Liver (tissue), 8 donors: ENCODE measurements at regions not wholly inside any gene's neighbourhood (a gene's known extent, or its start where the extent isn't known, plus 50 kb on each side); places are given as distances from the start of the nearest gene placed in this dataset.

Source experiments
- DNase-seq: peaks from one replicate; pipeline ENCODE4 v3.0.0-alpha.2; 2017; ENCODE audit warnings: low spot score
- H3K27ac ChIP-seq, 2 donors: one replicate each; pipeline ENCODE4 v1.7.0; 2013; ENCODE audit warnings: inconsistent platforms in 2 of 2, low read length in 2 of 2, control low read depth in 1 of 2, low read depth in 1 of 2, mild to moderate bottlenecking in 1 of 2
- H3K27me3 ChIP-seq, 4 donors: one replicate each; pipeline versions ENCODE4 v1.6.1 to v1.7.0; 2013; ENCODE audit warnings: low read length in 3 of 4, inconsistent platforms in 1 of 4, mild to moderate bottlenecking in 1 of 4, moderate library complexity in 1 of 4; ENCODE audit not compliant: control insufficient read depth in 4 of 4, insufficient read depth in 4 of 4
- H3K36me3 ChIP-seq, 4 donors: one replicate each; pipeline versions ENCODE4 v1.6.1 to v1.7.0; 2013; ENCODE audit warnings: low read length in 3 of 4, mild to moderate bottlenecking in 3 of 4, low read depth in 1 of 4, moderate library complexity in 1 of 4; ENCODE audit not compliant: control insufficient read depth in 4 of 4, insufficient read depth in 3 of 4
- H3K4me1 ChIP-seq, 4 donors: one replicate each; pipeline versions ENCODE4 v1.6.1 to v1.7.0; 2013; ENCODE audit warnings: low read length in 3 of 4, mild to moderate bottlenecking in 3 of 4, moderate library complexity in 1 of 4; ENCODE audit not compliant: control insufficient read depth in 4 of 4, insufficient read depth in 4 of 4
- H3K4me3 ChIP-seq, 3 donors: one replicate each; pipeline versions ENCODE4 v1.6.1 to v1.7.0; 2013; ENCODE audit warnings: low read length in 3 of 3, control low read depth in 1 of 3, low read depth in 1 of 3, mild to moderate bottlenecking in 1 of 3
- H3K9ac ChIP-seq, 2 donors: one replicate each; pipeline ENCODE4 v1.7.0; 2013; ENCODE audit warnings: low read length in 2 of 2, mild to moderate bottlenecking in 2 of 2, moderate library complexity in 2 of 2, control low read depth in 1 of 2, low read depth in 1 of 2
- H3K9me3 ChIP-seq, 4 donors: one replicate each; pipeline versions ENCODE4 v1.6.1 to v1.7.0; 2013; ENCODE audit warnings: low read length in 3 of 4; ENCODE audit not compliant: control insufficient read depth in 4 of 4
- CTCF ChIP-seq: fragments of 150-350 bp; IDR thresholded peaks from 2 replicates; pipeline ENCODE4 v1.5.1; 2017; ENCODE audit warnings: improper control_type of control experiment, low read depth, low read length; ENCODE audit not compliant: missing input control
- EGR1 ChIP-seq, 2 donors: IDR thresholded peaks; 2 replicates each; pipeline ENCODE4 v1.6.1; 2016 to 2018; ENCODE audit warnings: antibody characterized with exemption in 2 of 2, low read depth in 2 of 2
- FOXA1 ChIP-seq: IDR thresholded peaks from 2 replicates; pipeline ENCODE4 v1.6.1; 2016; ENCODE audit warnings: antibody characterized with exemption
- FOXA2 ChIP-seq: IDR thresholded peaks from 2 replicates; pipeline ENCODE4 v1.6.1; 2016; ENCODE audit warnings: antibody characterized with exemption
- GABPA ChIP-seq, 2 donors: IDR thresholded peaks in 1 of 2; conservative IDR thresholded peaks in 1 of 2; 2 replicates each; pipeline ENCODE4 v1.6.1; 2016; ENCODE audit warnings: antibody characterized with exemption in 2 of 2, mild to moderate bottlenecking in 1 of 2, moderate library complexity in 1 of 2
- HNF4A ChIP-seq, 2 donors: conservative IDR thresholded peaks; 2 replicates each; pipeline ENCODE4 v1.6.1; 2016; ENCODE audit warnings: antibody characterized with exemption in 2 of 2, mild to moderate bottlenecking in 2 of 2
- JUND ChIP-seq, 2 donors: IDR thresholded peaks; 2 replicates each; pipeline ENCODE4 v1.6.1; 2016; ENCODE audit warnings: antibody characterized with exemption in 2 of 2
- NR2F2 ChIP-seq: IDR thresholded peaks from 2 replicates; pipeline ENCODE4 v1.6.1; 2016; ENCODE audit warnings: antibody characterized with exemption
- RAD21 ChIP-seq, 2 donors: IDR thresholded peaks; 2 replicates each; pipeline ENCODE4 v1.6.1; 2016; ENCODE audit warnings: antibody characterized with exemption in 2 of 2, mild to moderate bottlenecking in 2 of 2
- REST ChIP-seq: IDR thresholded peaks from 2 replicates; pipeline ENCODE4 v1.6.1; 2016; ENCODE audit warnings: antibody characterized with exemption, mild to moderate bottlenecking
- RXRA ChIP-seq, 2 donors: IDR thresholded peaks; 2 replicates each; pipeline ENCODE4 v1.6.1; 2017 to 2018; ENCODE audit warnings: antibody characterized with exemption in 2 of 2, mild to moderate bottlenecking in 1 of 2
- SP1 ChIP-seq: IDR thresholded peaks from 2 replicates; pipeline ENCODE4 v1.6.1; 2018; ENCODE audit warnings: antibody characterized with exemption, mild to moderate bottlenecking
- TAF1 ChIP-seq: conservative IDR thresholded peaks from 2 replicates; pipeline ENCODE4 v1.6.1; 2016; ENCODE audit warnings: antibody characterized with exemption, mild to moderate bottlenecking
- YY1 ChIP-seq: IDR thresholded peaks from 2 replicates; pipeline ENCODE4 v1.6.1; 2016; ENCODE audit warnings: antibody characterized with exemption, mild to moderate bottlenecking
- WGBS: extraction: QIAGEN DNeasy Blood & Tissue Kit; methylation state at CpG from one replicate; pipeline ENCODE4 v1.1.7; 2013; 5-methylcytosine and 5-hydroxymethylcytosine counted together
- donor health status: healthy.
- donor health status: healthy.
- donor health status: healthy.
- donor health status: healthy.
- donor health status: healthy.

GRCh38 chr6:141531040-141531439, 601.7 kb upstream of the GJE1 start:
- Histone ChIP-seq H3K36me3 (no peaks in the 10 kb centered on the region), H3K9me3 (peaks cover 0 to 3% (median 2%) of the 10 kb centered on the region in 4 donors), H3K4me3 (peak overlapping the region in 1 of 3 donors; percentile 24), H3K9ac (no peak overlapping the region), H3K27me3 (no peaks in the 10 kb centered on the region), H3K4me1 (peaks cover 0 to 4% (median 0%) of the 10 kb centered on the region in 4 donors), H3K27ac (no peak overlapping the region)
- TF ChIP-seq RXRA (IDR thresholded peaks at IDR 0.05) (no peak), SP1 (no peak), RAD21 (IDR thresholded peaks at IDR 0.05) (no peak), EGR1 (IDR thresholded peaks at IDR 0.05; ENCODE audit: low read depth in 2 of 2) (no peak), JUND (IDR thresholded peaks at IDR 0.05) (no peak), NR2F2 (no peak), HNF4A (conservative IDR thresholded peaks at IDR 0.05) (no peak), REST (no peak)
- WGBS, result 92% methylated on average over 5 of the region's 5 CpGs
- DNase-seq, result no peak

- Histone ChIP-seq H3K36me3 (no peaks in the 10 kb centered on the region), H3K4me3 (no peak overlapping the region), H3K4me1 (peaks cover 0 to 4% (median 0%) of the 10 kb centered on the region in 4 donors), H3K9ac (no peak overlapping the region), H3K9me3 (peaks cover 0 to 3% (median 2%) of the 10 kb centered on the region in 4 donors), H3K27me3 (no peaks in the 10 kb centered on the region), H3K27ac (no peak overlapping the region)
- no peak for DNase-seq
- 88% methylated on average over 1 of the region's 1 CpG for WGBS
- TF ChIP-seq YY1 (no peak), RAD21 (IDR thresholded peaks at IDR 0.05) (no peak), CTCF (no peak), FOXA2 (no peak), TAF1 (no peak), NR2F2 (no peak), RXRA (IDR thresholded peaks at IDR 0.05) (no peak), FOXA1 (no peak), SP1 (no peak), GABPA (IDR thresholded peaks at IDR 0.05 in 1 of 2, conservative IDR thresholded peaks at IDR 0.05 in 1 of 2) (no peak), REST (no peak), HNF4A (conservative IDR thresholded peaks at IDR 0.05) (no peak)
Observed at GRCh38 chr6:141528596-141528995, 604.1 kb upstream of the GJE1 start.
